KMS-11 (cell line): ENCODE measurements at regions not wholly inside any gene's neighbourhood (a gene's known extent, or its start where the extent isn't known, plus 50 kb on each side); places are given as distances from the start of the nearest gene placed in this dataset.

Experiments
- H2AFZ ChIP-seq: fragments of 200-600 bp; sonication (generic); 2 replicates; pipeline ENCODE4 v1.6.1; 2016; ENCODE audit warnings: antibody characterized with exemption, mixed run types, low read depth
- H3K27ac ChIP-seq: fragments of 200-600 bp; sonication (generic); 2 replicates; pipeline ENCODE4 v1.6.1; 2016; ENCODE audit warnings: mild to moderate bottlenecking, mixed run types
- H3K27me3 ChIP-seq: fragments of 200-600 bp; sonication (generic); 2 replicates; pipeline ENCODE4 v1.6.1; 2017; ENCODE audit warnings: mild to moderate bottlenecking, low read depth, mixed run types, moderate library complexity; ENCODE audit not compliant: insufficient read depth
- H3K36me3 ChIP-seq: fragments of 200-600 bp; sonication (generic); 2 replicates; pipeline ENCODE4 v1.6.1; 2017; ENCODE audit warnings: mild to moderate bottlenecking, mixed run types; ENCODE audit not compliant: insufficient read depth
- H3K4me1 ChIP-seq: fragments of 200-600 bp; sonication (generic); 2 replicates; pipeline ENCODE4 v1.6.1; 2016; ENCODE audit warnings: mild to moderate bottlenecking, low read depth, mixed run types; ENCODE audit not compliant: poor library complexity, severe bottlenecking
- H3K4me2 ChIP-seq: fragments of 200-600 bp; sonication (generic); 2 replicates; pipeline ENCODE4 v1.7.0; 2016; ENCODE audit warnings: mild to moderate bottlenecking, mixed run types
- H3K4me3 ChIP-seq: fragments of 200-600 bp; sonication (generic); IDR thresholded peaks from 2 replicates; pipeline ENCODE4 v1.6.1; 2017; ENCODE audit warnings: low read depth, low read length, mixed read lengths; ENCODE audit not compliant: insufficient read depth
- H3K79me2 ChIP-seq: fragments of 200-600 bp; sonication (generic); 2 replicates; pipeline ENCODE4 v1.6.1; 2016; ENCODE audit warnings: low read depth, mixed run types; ENCODE audit not compliant: insufficient read depth
- H3K9ac ChIP-seq: fragments of 200-600 bp; sonication (generic); 2 replicates; pipeline ENCODE4 v1.6.1; 2016; ENCODE audit warnings: mild to moderate bottlenecking, mixed run types
- H4K20me1 ChIP-seq: fragments of 200-600 bp; sonication (generic); 2 replicates; pipeline ENCODE4 v1.6.1; 2016; ENCODE audit warnings: mild to moderate bottlenecking, mixed run types; ENCODE audit not compliant: insufficient read depth
- CTCF ChIP-seq: fragments of 200-600 bp; sonication (generic); conservative IDR thresholded peaks from 2 replicates; pipeline ENCODE4 v1.6.1; 2017; ENCODE audit warnings: low read depth, mild to moderate bottlenecking, antibody characterized with exemption, low read length, moderate library complexity, mixed read lengths

- TF ChIP-seq CTCF = no peak
- no peaks in the 10 kb centered on the region for H3K79me2 ChIP-seq
- H4K20me1 ChIP-seq = no peaks in the 10 kb centered on the region
- H3K27ac ChIP-seq = no peak overlapping the region
- H3K9ac ChIP-seq = no peak overlapping the region
- no peak overlapping the region for H3K4me3 ChIP-seq
- H3K36me3 ChIP-seq = no peaks in the 10 kb centered on the region
- H3K27me3 ChIP-seq = no peaks in the 10 kb centered on the region
- no peaks in the 10 kb centered on the region for H3K4me1 ChIP-seq
- no peak overlapping the region for H2AFZ ChIP-seq
- H3K4me2 ChIP-seq = no peak overlapping the region
Measured at GRCh38 chr15:61764981-61765380, 295.3 kb downstream of the VPS13C start.

- Histone ChIP-seq H4K20me1 (no peaks in the 10 kb centered on the region), H3K4me1 (no peaks in the 10 kb centered on the region), H3K4me2 (no peak overlapping the region), H2AFZ (no peak overlapping the region), H3K27ac (no peak overlapping the region), H3K27me3 (no peaks in the 10 kb centered on the region), H3K9ac (no peak overlapping the region), H3K79me2 (no peaks in the 10 kb centered on the region), H3K4me3 (no peak overlapping the region), H3K36me3 (no peaks in the 10 kb centered on the region)
- no peak for TF ChIP-seq CTCF
Measured at GRCh38 chr15:61764141-61764540, 296.1 kb downstream of the VPS13C start.

GRCh38 chr15:61762676-61763075 lies 297.6 kb downstream of the VPS13C start:
- Histone ChIP-seq H3K4me2 (no peak overlapping the region), H3K4me3 (no peak overlapping the region), H3K27ac (no peak overlapping the region), H3K27me3 (no peaks in the 10 kb centered on the region), H2AFZ (no peak overlapping the region), H3K79me2 (no peaks in the 10 kb centered on the region), H3K9ac (no peak overlapping the region), H4K20me1 (no peaks in the 10 kb centered on the region), H3K36me3 (no peaks in the 10 kb centered on the region), H3K4me1 (no peaks in the 10 kb centered on the region)
- TF ChIP-seq CTCF = no peak

GRCh38 chr15:61759639-61760038 lies 300.6 kb downstream of the VPS13C start:
- Histone ChIP-seq H3K36me3 (no peaks in the 10 kb centered on the region), H2AFZ (no peak overlapping the region), H3K27me3 (no peaks in the 10 kb centered on the region), H3K4me2 (no peak overlapping the region), H3K4me1 (no peaks in the 10 kb centered on the region), H4K20me1 (no peaks in the 10 kb centered on the region), H3K9ac (no peak overlapping the region), H3K4me3 (no peak overlapping the region), H3K27ac (no peak overlapping the region), H3K79me2 (no peaks in the 10 kb centered on the region)
- TF ChIP-seq CTCF = no peak
